ENCODE measurements at regions not wholly inside any gene's neighbourhood (a gene's known extent, or its start where the extent isn't known, plus 50 kb on each side); places are given as distances from the start of the nearest gene placed in this dataset.

DNA sequence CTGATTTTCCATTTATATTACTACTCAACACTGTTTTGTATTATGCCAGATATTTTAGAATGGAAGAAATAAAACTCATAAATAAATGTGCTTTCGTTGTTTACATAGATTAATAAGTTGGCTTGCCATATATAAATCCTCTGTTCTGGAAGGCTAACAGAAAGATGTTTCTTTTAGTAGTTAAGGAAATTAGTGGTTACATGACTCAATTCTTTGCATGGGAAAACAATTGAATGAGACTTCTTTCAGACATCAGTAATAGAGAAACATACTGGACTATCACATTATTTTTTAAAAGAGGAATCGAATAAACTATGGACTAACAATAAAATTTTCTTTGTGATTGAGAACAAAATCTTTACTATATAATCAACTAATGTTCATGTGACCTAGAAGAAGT is 336.5 kb downstream of the KCNS3 start:
- Mint-ChIP-seq H3K27me3 (ENCODE audit: low read depth) (no peaks in the 10 kb centered on the region; the same call in none of the 2 replicates), H3K4me1 (no peaks in the 10 kb centered on the region), H3K4me3 (no peak overlapping the region), H3K27ac (no peak overlapping the region), H3K36me3 (ENCODE audit: insufficient read depth in 1 of 3, low read depth in 3 of 3) (no peaks in the 10 kb centered on the region), H3K9me3 (no peaks in the 10 kb centered on the region)
- H2BK5ac ChIP-seq (ENCODE audit: insufficient read length, low read length) = no peak overlapping the region
- no peaks in the 10 kb centered on the region for H3K79me2 ChIP-seq (ENCODE audit: insufficient read depth, low read length)
- no peak overlapping the region for H4K91ac ChIP-seq (ENCODE audit: insufficient read length, low read depth, low read length)
- no peaks in the 10 kb centered on the region for H4K20me1 ChIP-seq (ENCODE audit: control insufficient read depth, insufficient read depth, insufficient read length)
- no peak overlapping the region for H3K4ac ChIP-seq (ENCODE audit: low read depth, low read length)
- no CpG with 5 or more reads among the region's 2 CpGs for WGBS (ENCODE audit: extremely low coverage, insufficient read length, low lambda C conversion rate)
- H4K8ac ChIP-seq (replicated peaks; ENCODE audit: insufficient read length, low read depth, low read length) = no peak overlapping the region
- no peak overlapping the region for H2BK120ac ChIP-seq (ENCODE audit: low read depth, low read length, poor library complexity, severe bottlenecking)
- no peak for TF ChIP-seq CTCF (conservative IDR thresholded peaks at IDR 0.05)
- no peaks in the 10 kb centered on the region for H3K23me2 ChIP-seq (ENCODE audit: insufficient read length, low read depth, low read length, poor library complexity, severe bottlenecking)
- no peak overlapping the region for H2BK20ac ChIP-seq (ENCODE audit: low read depth, low read length, poor library complexity, severe bottlenecking)
- H3K4me1 ChIP-seq (ENCODE audit: insufficient read depth, low read length) = no peaks in the 10 kb centered on the region
- H3K9me3 ChIP-seq (ENCODE audit: control insufficient read depth, low read depth, low read length) = no peaks in the 10 kb centered on the region
- no peak overlapping the region for H2AFZ ChIP-seq (ENCODE audit: low read length)
- no peak overlapping the region for H3K27ac ChIP-seq (ENCODE audit: insufficient read length, low read depth, low read length)
- H3K18ac ChIP-seq (ENCODE audit: insufficient read length, low read depth, low read length) = no peak overlapping the region
- no peak overlapping the region for H3K14ac ChIP-seq (ENCODE audit: insufficient read depth, low read length)
- no peak overlapping the region for H3K23ac ChIP-seq (ENCODE audit: insufficient read length, low read depth, low read length)
- DNase-seq = no peak
- H3T11ph ChIP-seq (ENCODE audit: low read length) = no peak overlapping the region
- no peaks in the 10 kb centered on the region for H3K27me3 ChIP-seq (ENCODE audit: insufficient read depth, low read length)
- no peaks in the 10 kb centered on the region for H3K79me1 ChIP-seq (ENCODE audit: insufficient read depth, low read depth, low read length, poor library complexity, severe bottlenecking)
- H3K4me2 ChIP-seq (ENCODE audit: insufficient read depth, insufficient read length, low read length) = no peak overlapping the region
- H3K56ac ChIP-seq (ENCODE audit: insufficient read length, low read depth, low read length) = no peak overlapping the region
- H3K9ac ChIP-seq (ENCODE audit: extremely low read depth, insufficient read length, low read length) = no peak overlapping the region
- no peak overlapping the region for H2AK5ac ChIP-seq (ENCODE audit: insufficient read length, low read length)
- no peak overlapping the region for H2BK15ac ChIP-seq (ENCODE audit: low read depth, low read length)
- H4K5ac ChIP-seq (ENCODE audit: insufficient read length, low read depth, low read length) = no peak overlapping the region
- H2BK12ac ChIP-seq (ENCODE audit: insufficient read length, low read depth, low read length) = no peak overlapping the region
